HCT116 (cell line): ENCODE measurements at regions not wholly inside any gene's neighbourhood (a gene's known extent, or its start where the extent isn't known, plus 50 kb on each side); places are given as distances from the start of the nearest gene placed in this dataset.

Experiments used
- ATAC-seq: fragments of 200-7000 bp; cut with Tn5 transposase; 2 replicates; pipeline ENCODE4 v1.9.1; 2020; ENCODE audit warnings: mild to moderate bottlenecking, moderate library complexity
- BruUV-seq: library from RNA; stranded (reverse); fragments of 400-500 nt; replicated peaks from 2 replicates; lab custom pipeline; 2021; lab: Mats Ljungman, UMichigan
- CTCF ChIA-PET: fragments of 300-600 bp; sonication (Branson Sonifier 250); formaldehyde crosslinking; loops from one replicate; lab custom pipeline; 2021; ENCODE audit warnings: antibody characterized with exemption; lab: Charles Lee
- POLR2A ChIA-PET: fragments of 300-600, 350-600 bp; sonication (Branson Sonifier 250); formaldehyde crosslinking; loops from one replicate; lab custom pipeline; 2021; ENCODE audit warnings: antibody characterized with exemption; lab: Charles Lee
- RAD21 ChIA-PET, 2 experiments: fragments of 300-600 bp; sonication (Branson Sonifier 250); formaldehyde crosslinking; loops; one replicate each; lab custom pipeline; 2023; ENCODE audit warnings: low total read pairs in 2 of 2; ENCODE audit not compliant: uncharacterized antibody in 2 of 2, unreplicated experiment in 2 of 2, low non-redundant PET in 1 of 2; lab: Charles Lee
- DNase-seq: peaks from one replicate; pipeline ENCODE4 v3.0.0-alpha.2; 2010; ENCODE audit warnings: low read depth, low spot score
- H2AFZ ChIP-seq: fragments of 200-600 bp; shearing (Covaris generic), sonication (generic); 2 replicates; pipeline ENCODE4 v1.6.1; 2017; ENCODE audit warnings: low read depth, mixed run types, mixed read lengths, antibody characterized with exemption, low read length; ENCODE audit not compliant: poor library complexity, severe bottlenecking
- H3K27ac ChIP-seq: 2 replicates; pipeline ENCODE4 v1.5.1; 2012; ENCODE audit warnings: low read depth, low read length
- H3K27me3 ChIP-seq: fragments of 200-600 bp; sonication (generic); 2 replicates; pipeline ENCODE4 v1.6.1; 2016; ENCODE audit warnings: mixed run types, low read length, mixed read lengths; ENCODE audit not compliant: insufficient read depth
- H3K36me3 ChIP-seq, 2 experiments: fragments of 200-500 bp in 1 of 2; fragments of 200-600 bp in 1 of 2; sonication (Bioruptor generic) in 1 of 2; sonication (generic) in 1 of 2; 2 replicates each; pipeline versions ENCODE4 v1.5.1 to v1.6.1; 2014 to 2016; ENCODE audit warnings: low read length in 2 of 2, inconsistent platforms in 1 of 2, mixed read lengths in 1 of 2, mixed run types in 1 of 2; ENCODE audit not compliant: insufficient read depth in 2 of 2, control insufficient read depth in 1 of 2
- H3K4me1 ChIP-seq, 2 experiments: fragments of 200-600 bp in 1 of 2; sonication (generic) in 1 of 2; 2 replicates each; pipeline versions ENCODE4 v1.5.1 to v1.6.1; 2012 to 2017; ENCODE audit warnings: low read length in 2 of 2, inconsistent platforms in 1 of 2, mild to moderate bottlenecking in 1 of 2, mixed read lengths in 1 of 2, mixed run types in 1 of 2, moderate library complexity in 1 of 2; ENCODE audit not compliant: insufficient read depth in 2 of 2, control insufficient read depth in 1 of 2
- H3K4me2 ChIP-seq: fragments of 200-600 bp; sonication (generic); 2 replicates; pipeline ENCODE4 v1.6.1; 2017; ENCODE audit warnings: mixed run types, low read length, mixed read lengths
- H3K4me3 ChIP-seq, 2 experiments: fragments of 200-600 bp in 1 of 2; sonication (generic) in 1 of 2; replicated peaks in 1 of 2; 2 replicates each; pipeline ENCODE4 v1.5.1; 2011 to 2016; ENCODE audit warnings: low read length in 2 of 2, control low read depth in 1 of 2, low read depth in 1 of 2, mild to moderate bottlenecking in 1 of 2, mixed read lengths in 1 of 2, mixed run types in 1 of 2
- H3K79me2 ChIP-seq: fragments of 200-600 bp; sonication (generic); 2 replicates; pipeline ENCODE4 v1.6.1; 2017; ENCODE audit warnings: mild to moderate bottlenecking, mixed run types, low read length, moderate library complexity, mixed read lengths; ENCODE audit not compliant: insufficient read depth
- H3K9ac ChIP-seq: fragments of 200-600 bp; sonication (generic); 2 replicates; pipeline ENCODE4 v1.6.1; 2016; ENCODE audit warnings: low read length, mixed read lengths
- H3K9me2 ChIP-seq: fragments of 200-600 bp; sonication (generic), shearing (Covaris generic); 2 replicates; pipeline ENCODE4 v1.6.1; 2017; ENCODE audit warnings: mixed run types, mild to moderate bottlenecking, moderate library complexity; ENCODE audit not compliant: insufficient read depth
- H3K9me3 ChIP-seq, 2 experiments: fragments of 200-500 bp in 1 of 2; fragments of 200-600 bp in 1 of 2; sonication (Bioruptor generic) in 1 of 2; sonication (generic) in 1 of 2; 2 replicates each; pipeline ENCODE4 v1.6.1; 2014 to 2017; ENCODE audit warnings: low read length in 2 of 2, mixed read lengths in 2 of 2, inconsistent platforms in 1 of 2, low read depth in 1 of 2, mild to moderate bottlenecking in 1 of 2, mixed run types in 1 of 2, moderate library complexity in 1 of 2; ENCODE audit not compliant: control insufficient read depth in 1 of 2, insufficient read depth in 1 of 2
- H4K20me1 ChIP-seq: fragments of 200-600 bp; sonication (generic), shearing (Covaris generic); 2 replicates; pipeline ENCODE4 v1.6.1; 2017; ENCODE audit warnings: mixed run types, mild to moderate bottlenecking, moderate library complexity; ENCODE audit not compliant: insufficient read depth
- CBX3 ChIP-seq: IDR thresholded peaks from 2 replicates; pipeline ENCODE4 v1.6.1; 2012; ENCODE audit warnings: low read depth
- CEBPB ChIP-seq: IDR thresholded peaks from 2 replicates; pipeline ENCODE4 v1.6.1; 2012; ENCODE audit warnings: low read depth
- CTCF ChIP-seq, 3 experiments: fragments of 200-600 bp in 1 of 3; sonication (generic) in 1 of 3; IDR thresholded peaks in 2 of 3; conservative IDR thresholded peaks in 1 of 3; 2 replicates each; pipeline ENCODE4 v1.5.1; 2012 to 2017; ENCODE audit warnings: low read depth in 2 of 3, low read length in 2 of 3, antibody characterized with exemption in 1 of 3, borderline replicate concordance in 1 of 3, control low read depth in 1 of 3, mild to moderate bottlenecking in 1 of 3, mixed read lengths in 1 of 3, mixed run types in 1 of 3, moderate library complexity in 1 of 3; ENCODE audit not compliant: insufficient read depth in 1 of 3
- EGR1 ChIP-seq: IDR thresholded peaks from 2 replicates; pipeline ENCODE4 v1.6.1; 2012; ENCODE audit warnings: low read depth
- EZH2phosphoT487 ChIP-seq: fragments of 200-600 bp; IDR thresholded peaks from 2 replicates; pipeline ENCODE4 v1.6.1; 2018; ENCODE audit warnings: antibody characterized with exemption, borderline replicate concordance
- FOSL1 ChIP-seq: IDR thresholded peaks from 2 replicates; pipeline ENCODE4 v1.6.1; 2012; ENCODE audit warnings: low read depth
- JUND ChIP-seq: IDR thresholded peaks from 2 replicates; pipeline ENCODE4 v1.6.1; 2012
- POLR2AphosphoS5 ChIP-seq: IDR thresholded peaks from 2 replicates; pipeline ENCODE4 v1.6.1; 2011; ENCODE audit warnings: mild to moderate bottlenecking, low read depth, low read length, moderate library complexity
- RAD21 ChIP-seq: IDR thresholded peaks from 2 replicates; pipeline ENCODE4 v1.6.1; 2012; ENCODE audit warnings: low read depth, mild to moderate bottlenecking
- SIN3A ChIP-seq: IDR thresholded peaks from 2 replicates; pipeline ENCODE4 v1.6.1; 2012; ENCODE audit warnings: low read depth
- SP1 ChIP-seq: IDR thresholded peaks from 2 replicates; pipeline ENCODE4 v1.6.1; 2012; ENCODE audit warnings: low read depth
- TCF7L2 ChIP-seq: IDR thresholded peaks from 2 replicates; pipeline ENCODE4 v1.7.0; 2011; ENCODE audit warnings: borderline replicate concordance, inconsistent platforms; ENCODE audit not compliant: insufficient read depth, insufficient read length; ENCODE audit errors: extremely low read depth
- YY1 ChIP-seq: IDR thresholded peaks from 2 replicates; pipeline ENCODE4 v1.6.1; 2011; ENCODE audit warnings: low read length, low read depth, moderate library complexity, mild to moderate bottlenecking; ENCODE audit not compliant: insufficient replicate concordance; ENCODE audit errors: extremely low read depth
- intact Hi-C: fragments of 100-400 bp; cut with micrococcal nuclease; formaldehyde crosslinking; loops from 2 replicates; pipeline ENCODE4 v1.10.0; 2022
- TF ChIP-seq, protein P1 (sequence below): IDR thresholded peaks from 2 replicates; pipeline ENCODE4 v1.6.1; 2011; ENCODE audit warnings: mild to moderate bottlenecking, low read length, moderate library complexity; ENCODE audit not compliant: insufficient replicate concordance; ENCODE audit errors: extremely low read depth
- TF ChIP-seq, protein P2 (sequence below): IDR thresholded peaks from 2 replicates; pipeline ENCODE4 v1.6.1; 2012
- TF ChIP-seq, protein P3 (sequence below): IDR thresholded peaks from 2 replicates; pipeline ENCODE4 v1.6.1; 2012

DNA sequence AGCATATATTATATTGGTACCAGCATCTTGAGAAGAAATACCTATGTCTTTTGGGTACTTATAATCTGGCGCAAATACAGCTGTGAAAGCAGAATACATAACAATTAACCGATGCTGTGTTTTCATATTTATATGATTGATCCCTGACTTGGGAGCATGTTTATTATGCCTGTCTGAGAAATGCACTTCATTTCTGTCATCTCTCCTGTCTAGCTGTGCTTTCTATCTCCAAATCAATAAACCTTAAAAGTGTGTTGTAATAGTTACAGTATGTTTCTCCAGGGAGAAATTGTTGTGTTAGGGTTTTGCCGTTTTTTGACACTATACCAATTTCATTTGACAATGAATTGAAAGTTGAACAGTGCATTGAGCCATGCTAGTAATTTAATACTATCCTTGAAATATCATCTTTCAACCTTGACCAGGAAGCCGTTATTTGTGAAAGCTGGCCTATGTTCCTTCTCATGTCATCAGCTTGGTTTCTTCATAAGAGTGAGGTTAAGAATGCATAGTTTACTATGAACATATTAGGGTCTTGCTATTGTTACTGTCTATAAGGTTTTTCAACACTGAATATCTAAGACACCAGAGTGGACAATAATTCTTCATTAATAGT, 206.2 kb upstream of the PCDH18 start:
- no peaks in the 10 kb centered on the region for H3K27me3 ChIP-seq
- ChIA-PET RAD21 (no interaction called here), POLR2A (no interaction called here), CTCF (no interaction called here)
- intact Hi-C loops = loop anchor here (10.0 kb wide), 2 partner anchors 296 to 614 kb away; no protein-coding TSS in a partner anchor
- H3K4me1 ChIP-seq = no peaks in the 10 kb centered on the region
- no peaks in the 10 kb centered on the region for H3K9me2 ChIP-seq
- no peaks in the 10 kb centered on the region for H3K79me2 ChIP-seq
- no peaks in the 10 kb centered on the region for H3K9me3 ChIP-seq
- no peaks in the 10 kb centered on the region for H3K36me3 ChIP-seq
- H3K9ac ChIP-seq = no peak overlapping the region
- H2AFZ ChIP-seq = no peak overlapping the region
- no peak overlapping the region for H3K4me3 ChIP-seq
- ATAC-seq (no peak), DNase-seq (no peak)
- BruUV-seq = no TSS peak
- TF ChIP-seq CEBPB (no peak), SIN3A (no peak), EZH2phosphoT487 (no peak)
- H3K27ac ChIP-seq = no peak overlapping the region
- no peaks in the 10 kb centered on the region for H4K20me1 ChIP-seq
- no peak overlapping the region for H3K4me2 ChIP-seq

GRCh38 chr4:137735561-137736104, 203.3 kb upstream of the PCDH18 start:
- POLR2A ChIA-PET = no interaction called here
- no peaks in the 10 kb centered on the region for H3K4me1 ChIP-seq
- no TSS peak for BruUV-seq
- H4K20me1 ChIP-seq = no peaks in the 10 kb centered on the region
- no peak overlapping the region for H3K4me2 ChIP-seq
- no peak overlapping the region for H2AFZ ChIP-seq
- CTCF ChIA-PET = interaction anchor here (1.6 kb wide), 1 partner anchor 8 kb away, joined by 4 read pairs; no protein-coding TSS in a partner anchor
- RAD21 ChIA-PET = no interaction called here
- H3K4me3 ChIP-seq = no peak overlapping the region
- ATAC-seq (no peak), DNase-seq (no peak)
- no peaks in the 10 kb centered on the region for H3K9me2 ChIP-seq
- no peaks in the 10 kb centered on the region for H3K9me3 ChIP-seq
- intact Hi-C loops = loop anchor here (10.0 kb wide), 2 partner anchors 299 to 611 kb away; no protein-coding TSS in a partner anchor
- H3K9ac ChIP-seq = no peak overlapping the region
- H3K27me3 ChIP-seq = no peaks in the 10 kb centered on the region
- H3K27ac ChIP-seq = no peak overlapping the region
- no peaks in the 10 kb centered on the region for H3K36me3 ChIP-seq
- H3K79me2 ChIP-seq = no peaks in the 10 kb centered on the region
- TF ChIP-seq RAD21 (no peak), YY1 (no peak), SP1 (no peak), SIN3A (no peak), JUND (no peak), TCF7L2 (no peak), FOSL1 (no peak), EGR1 (no peak), POLR2AphosphoS5 (no peak), CTCF (IDR thresholded peaks at IDR 0.05 in 2 of 3, conservative IDR thresholded peaks at IDR 0.05 in 1 of 3; ENCODE audit: borderline replicate concordance in 1 of 3, insufficient read depth in 1 of 3, low read depth in 2 of 3, low read length in 2 of 3) (no peak), CBX3 (no peak)
- TF ChIP-seq, protein P1, sequence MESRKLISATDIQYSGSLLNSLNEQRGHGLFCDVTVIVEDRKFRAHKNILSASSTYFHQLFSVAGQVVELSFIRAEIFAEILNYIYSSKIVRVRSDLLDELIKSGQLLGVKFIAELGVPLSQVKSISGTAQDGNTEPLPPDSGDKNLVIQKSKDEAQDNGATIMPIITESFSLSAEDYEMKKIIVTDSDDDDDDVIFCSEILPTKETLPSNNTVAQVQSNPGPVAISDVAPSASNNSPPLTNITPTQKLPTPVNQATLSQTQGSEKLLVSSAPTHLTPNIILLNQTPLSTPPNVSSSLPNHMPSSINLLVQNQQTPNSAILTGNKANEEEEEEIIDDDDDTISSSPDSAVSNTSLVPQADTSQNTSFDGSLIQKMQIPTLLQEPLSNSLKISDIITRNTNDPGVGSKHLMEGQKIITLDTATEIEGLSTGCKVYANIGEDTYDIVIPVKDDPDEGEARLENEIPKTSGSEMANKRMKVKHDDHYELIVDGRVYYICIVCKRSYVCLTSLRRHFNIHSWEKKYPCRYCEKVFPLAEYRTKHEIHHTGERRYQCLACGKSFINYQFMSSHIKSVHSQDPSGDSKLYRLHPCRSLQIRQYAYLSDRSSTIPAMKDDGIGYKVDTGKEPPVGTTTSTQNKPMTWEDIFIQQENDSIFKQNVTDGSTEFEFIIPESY = no peak
- TF ChIP-seq, protein P2, sequence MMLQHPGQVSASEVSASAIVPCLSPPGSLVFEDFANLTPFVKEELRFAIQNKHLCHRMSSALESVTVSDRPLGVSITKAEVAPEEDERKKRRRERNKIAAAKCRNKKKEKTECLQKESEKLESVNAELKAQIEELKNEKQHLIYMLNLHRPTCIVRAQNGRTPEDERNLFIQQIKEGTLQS = no peak
- TF ChIP-seq, protein P3, sequence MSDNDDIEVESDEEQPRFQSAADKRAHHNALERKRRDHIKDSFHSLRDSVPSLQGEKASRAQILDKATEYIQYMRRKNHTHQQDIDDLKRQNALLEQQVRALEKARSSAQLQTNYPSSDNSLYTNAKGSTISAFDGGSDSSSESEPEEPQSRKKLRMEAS = no peak
